GM13977 (cell line): ENCODE measurements at regions not wholly inside any gene's neighbourhood (a gene's known extent, or its start where the extent isn't known, plus 50 kb on each side); places are given as distances from the start of the nearest gene placed in this dataset.
"Not testable (repeated sequence)": the region's sequence is repeated elsewhere in the genome, so short reads cannot be mapped to it uniquely, and the experiment has no call there.

ENCODE experiments used
- DNase-seq: peaks from one replicate; pipeline ENCODE4 v3.0.0; 2012; ENCODE audit warnings: low spot score
- CTCF ChIP-seq: IDR thresholded peaks from 2 replicates; pipeline ENCODE4 v1.5.1; 2012; ENCODE audit warnings: mild to moderate bottlenecking, control low read depth; ENCODE audit not compliant: insufficient read depth; ENCODE audit errors: extremely low read depth, missing control alignments
- in situ Hi-C: fragments of 300-500 bp; cut with MboI; formaldehyde crosslinking; loops from one replicate; pipeline ENCODE4 v1.12.0; 2022; ENCODE audit warnings: low sequenced_read_pairs, low pct_unique_long_range_greater_than_20kb, mixed read lengths, inconsistent platforms; ENCODE audit not compliant: unreplicated experiment

DNA sequence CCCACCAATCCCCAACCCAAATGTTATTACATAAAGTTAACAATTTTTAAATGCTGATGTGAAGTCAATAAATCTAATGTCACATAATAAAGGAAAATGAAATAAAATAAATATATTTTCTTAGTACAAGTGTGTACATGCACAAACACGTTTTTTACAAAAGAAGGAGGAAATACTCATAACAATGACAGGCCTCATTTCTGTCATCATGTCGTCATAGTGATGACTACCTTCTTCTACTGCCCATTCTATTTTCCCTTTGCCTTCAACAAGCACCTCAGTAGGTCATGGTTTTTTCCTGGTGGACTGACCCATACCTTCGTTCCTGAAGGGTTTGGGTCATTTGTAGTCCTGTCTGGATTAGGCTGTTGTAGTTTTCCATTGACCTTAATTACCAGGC lies 185.3 kb upstream of the IPO5 start:
- no peak for DNase-seq
- in situ Hi-C loops, result no loop called here
- TF ChIP-seq CTCF, result no peak

- in situ Hi-C loops, result not testable (repeated sequence)
These were observed 183.2 kb upstream of the IPO5 start for GRCh38 chr13:97770231-97770630.

GRCh38 chr13:97772466-97772865 lies 181.0 kb upstream of the IPO5 start:
- in situ Hi-C loops, DNase-seq: not testable (repeated sequence)

More at GRCh38 chr13:97770231-97770630, 183.2 kb upstream of the IPO5 start:
- DNase-seq, result not testable (repeated sequence)

GRCh38 chr13:97774391-97775100 lies 178.9 kb upstream of the IPO5 start:
- in situ Hi-C loops, DNase-seq: not testable (repeated sequence)

DNA sequence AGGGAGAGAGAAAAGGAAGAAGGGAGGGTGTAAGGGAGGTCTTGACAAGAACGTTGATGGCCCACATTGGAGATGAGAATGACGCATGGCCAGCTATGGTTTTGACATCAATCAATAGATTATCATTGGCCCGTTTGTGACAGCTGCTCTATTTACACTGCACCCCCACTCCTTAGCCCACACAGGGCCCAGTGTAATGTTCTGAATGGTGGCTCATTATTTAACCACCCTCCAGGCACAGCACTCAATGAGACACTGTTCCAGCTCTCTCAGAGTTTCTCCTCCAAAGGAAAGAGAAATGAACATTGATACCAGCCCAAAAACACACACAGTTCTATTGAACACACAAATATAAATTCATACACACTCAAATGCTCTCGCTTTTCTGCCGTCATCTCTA lies 173.0 kb upstream of the IPO5 start:
- no peak for TF ChIP-seq CTCF
- no peak for DNase-seq
- in situ Hi-C loops, result no loop called here

DNA sequence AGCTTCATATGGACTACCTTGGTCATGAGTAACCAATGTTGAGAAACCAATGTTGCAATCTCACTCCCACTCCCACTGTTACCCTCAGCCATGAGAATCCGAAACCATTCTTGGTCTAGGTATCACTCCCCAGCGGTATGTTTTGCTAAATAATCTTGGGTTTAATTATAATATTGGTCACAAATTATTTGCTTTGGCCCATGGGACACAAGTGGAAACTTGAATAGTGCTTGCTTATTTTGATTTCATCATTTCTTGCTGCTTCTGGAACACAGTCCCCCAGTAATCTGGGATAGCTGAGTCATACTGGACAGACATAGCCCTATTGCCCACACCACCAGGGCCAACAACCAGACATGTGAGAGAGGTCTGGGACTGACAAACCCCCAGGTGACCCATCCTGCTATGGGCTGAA lies 171.6 kb upstream of the IPO5 start:
- DNase-seq, result no peak
- in situ Hi-C loops, result no loop called here
- TF ChIP-seq CTCF, result no peak

- TF ChIP-seq CTCF, result no peak
- DNase-seq, result no peak
- in situ Hi-C loops, result no loop called here
These were observed 167.0 kb upstream of the IPO5 start for GRCh38 chr13:97786510-97786909.

DNA sequence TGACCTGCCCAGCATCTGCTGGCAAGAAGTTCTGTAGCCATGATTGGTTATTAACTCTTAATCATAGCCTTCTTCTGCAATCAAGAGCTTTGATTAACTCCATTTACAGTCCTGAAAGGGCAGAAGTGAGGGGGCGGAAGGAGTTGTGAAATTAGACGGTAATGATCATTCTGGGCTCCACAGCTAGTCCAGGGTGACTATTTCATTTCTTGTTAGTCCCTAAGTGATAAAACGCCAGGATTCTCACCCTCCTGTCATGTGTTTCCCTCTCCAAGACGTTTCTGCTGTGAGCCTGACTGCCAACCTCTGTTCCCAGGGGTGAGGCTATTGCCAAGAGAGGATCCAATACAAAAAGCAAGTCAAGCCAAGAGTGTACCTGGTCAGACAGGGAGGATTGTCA lies 155.9 kb upstream of the IPO5 start:
- in situ Hi-C loops, result no loop called here
- TF ChIP-seq CTCF, result no peak
- no peak for DNase-seq
